CD14-positive monocyte (primary cell): ENCODE measurements at regions not wholly inside any gene's neighbourhood (a gene's known extent, or its start where the extent isn't known, plus 50 kb on each side); places are given as distances from the start of the nearest gene placed in this dataset.

Experiments used
- DNase-seq, 3 donors: peaks; one replicate each; pipeline ENCODE4 v3.0.0-alpha.2; 2011 to 2022
- H2AFZ ChIP-seq: 2 replicates; pipeline ENCODE4 v1.6.0; 2012; ENCODE audit warnings: mild to moderate bottlenecking, low read depth, low read length, inconsistent platforms; ENCODE audit not compliant: insufficient read depth, poor library complexity, severe bottlenecking
- H3K27ac ChIP-seq, 2 donors: 1 replicate in 1 of 2; 2 replicates in 1 of 2; pipeline ENCODE4 v1.5.1; 2012 to 2013; ENCODE audit warnings: low read length in 2 of 2, control low read depth in 1 of 2, inconsistent platforms in 1 of 2, low read depth in 1 of 2, mild to moderate bottlenecking in 1 of 2
- H3K27me3 ChIP-seq, 2 donors: one replicate each; pipeline versions ENCODE4 v1.6.0 to v1.6.1; 2011 to 2013; ENCODE audit warnings: low read length in 2 of 2; ENCODE audit not compliant: control insufficient read depth in 2 of 2, insufficient read depth in 2 of 2
- H3K36me3 ChIP-seq, 2 donors: replicated peaks in 1 of 2; 1 replicate in 1 of 2; 2 replicates in 1 of 2; pipeline versions ENCODE4 v1.5.1 to v1.6.1; 2012 to 2013; ENCODE audit warnings: low read length in 2 of 2, control low read depth in 1 of 2, inconsistent platforms in 1 of 2, mild to moderate bottlenecking in 1 of 2; ENCODE audit not compliant: insufficient read depth in 2 of 2, control insufficient read depth in 1 of 2
- H3K4me1 ChIP-seq, 2 donors: 1 replicate in 1 of 2; 2 replicates in 1 of 2; pipeline versions ENCODE4 v1.5.1 to v1.6.1; 2012 to 2013; ENCODE audit warnings: low read length in 2 of 2, control low read depth in 1 of 2, inconsistent platforms in 1 of 2, mild to moderate bottlenecking in 1 of 2, moderate library complexity in 1 of 2; ENCODE audit not compliant: insufficient read depth in 2 of 2, control insufficient read depth in 1 of 2
- H3K4me2 ChIP-seq: replicated peaks from 2 replicates; pipeline ENCODE3; 2012; ENCODE audit warnings: low read length, moderate library complexity, mild to moderate bottlenecking; ENCODE audit not compliant: poor library complexity, severe bottlenecking; ENCODE audit errors: extremely low read depth
- H3K4me3 ChIP-seq, 3 experiments: fragments of 200-600 bp in 1 of 3; sonication (generic) in 1 of 3; replicated peaks in 1 of 3; 1 replicate in 2 of 3; 2 replicates in 1 of 3; pipeline ENCODE4 v1.5.1; 2011 to 2013; ENCODE audit warnings: low read length in 3 of 3, mild to moderate bottlenecking in 3 of 3, control low read depth in 2 of 3, low read depth in 2 of 3, inconsistent platforms in 1 of 3, moderate library complexity in 1 of 3
- H3K79me2 ChIP-seq: 2 replicates; pipeline ENCODE4 v1.6.0; 2012; ENCODE audit warnings: mild to moderate bottlenecking, control low read depth, inconsistent platforms, low read length, moderate library complexity; ENCODE audit not compliant: insufficient read depth
- H3K9ac ChIP-seq: 2 replicates; pipeline ENCODE4 v1.6.0; 2017; ENCODE audit warnings: low read length, mild to moderate bottlenecking; ENCODE audit not compliant: insufficient read depth, poor library complexity, severe bottlenecking
- H3K9me3 ChIP-seq, 2 donors: replicated peaks in 1 of 2; 1 replicate in 1 of 2; 2 replicates in 1 of 2; pipeline versions ENCODE4 v1.5.1 to v1.6.1; 2012 to 2013; ENCODE audit warnings: low read length in 2 of 2, control low read depth in 1 of 2; ENCODE audit not compliant: control insufficient read depth in 1 of 2, insufficient read depth in 1 of 2
- H4K20me1 ChIP-seq: 2 replicates; pipeline ENCODE4 v1.6.0; 2012; ENCODE audit warnings: mild to moderate bottlenecking, low read length, control low read depth, moderate library complexity; ENCODE audit not compliant: insufficient read depth
- H3K27ac Mint-ChIP-seq, 7 donors: one replicate each; pipeline ENCODE4 v1.8.0; 2020; ENCODE audit warnings: mild to moderate bottlenecking in 7 of 7, mixed read lengths in 7 of 7, moderate library complexity in 6 of 7, inconsistent platforms in 2 of 7
- H3K27me3 Mint-ChIP-seq, 3 donors: one replicate each; pipeline ENCODE4 v1.8.0; 2021 to 2022; ENCODE audit warnings: low read depth in 3 of 3, mild to moderate bottlenecking in 3 of 3, mixed read lengths in 3 of 3, moderate library complexity in 3 of 3, inconsistent platforms in 1 of 3
- H3K36me3 Mint-ChIP-seq, 2 donors: one replicate each; pipeline ENCODE4 v1.8.0; 2020; ENCODE audit warnings: mixed read lengths in 2 of 2, inconsistent platforms in 1 of 2, mild to moderate bottlenecking in 1 of 2
- H3K4me1 Mint-ChIP-seq: one replicate; pipeline ENCODE4 v1.8.0; 2020; ENCODE audit warnings: mild to moderate bottlenecking, mixed read lengths
- H3K4me3 Mint-ChIP-seq, 2 donors: one replicate each; pipeline ENCODE4 v1.8.0; 2020; ENCODE audit warnings: mild to moderate bottlenecking in 2 of 2, mixed read lengths in 2 of 2, moderate library complexity in 1 of 2
- H3K9me3 Mint-ChIP-seq, 7 donors: one replicate each; pipeline ENCODE4 v1.8.0; 2020 to 2022; ENCODE audit warnings: mixed read lengths in 7 of 7, mild to moderate bottlenecking in 6 of 7, moderate library complexity in 6 of 7, inconsistent platforms in 2 of 7
- WGBS: methylation state at CpG from one replicate; pipeline ENCODE4 v1.1.5; 2013; ENCODE audit warnings: missing lambda C conversion rate; ENCODE audit not compliant: insufficient coverage; 5-methylcytosine and 5-hydroxymethylcytosine counted together
- intact Hi-C, 2 donors: fragments of 100-400 bp; cut with micrococcal nuclease; formaldehyde crosslinking; loops; one replicate each; pipeline versions ENCODE4 v1.15.0 to v1.15.1; 2023
- TF ChIP-seq, protein P1 (sequence below): fragments of 200-600 bp; IDR thresholded peaks from one replicate; pipeline ENCODE4 v1.8.0; 2022; ENCODE audit warnings: antibody characterized with exemption, mild to moderate bottlenecking

DNA sequence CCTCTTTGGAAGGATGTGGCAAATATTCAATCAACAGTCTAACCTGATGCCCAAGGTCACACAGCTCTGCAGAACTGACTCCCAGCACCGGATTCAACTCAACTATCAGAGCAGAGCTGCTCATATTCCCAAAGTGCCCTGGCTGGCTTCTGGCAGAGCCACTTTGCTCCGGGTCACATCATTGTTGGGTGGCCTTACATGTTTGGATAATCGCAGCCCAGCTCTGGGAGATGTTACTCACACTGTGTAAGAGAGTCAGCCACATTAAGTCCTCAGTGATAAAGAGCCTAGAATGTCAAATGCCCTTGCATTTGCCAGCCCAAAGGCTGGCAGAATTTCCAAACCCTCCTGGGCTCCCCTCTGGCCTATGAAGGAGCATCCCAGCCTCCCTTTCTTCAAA lies 79.8 kb upstream of the PDE1C start:
- no peak overlapping the region for H3K4me3 ChIP-seq
- Mint-ChIP-seq H3K27ac (no peak overlapping the region), H3K36me3 (no peaks in the 10 kb centered on the region), H3K27me3 (peaks cover 0 to 2% (median 2%) of the 10 kb centered on the region in 3 donors), H3K4me1 (no peaks in the 10 kb centered on the region), H3K4me3 (no peak overlapping the region), H3K9me3 (peaks cover 0 to 6% (median 2%) of the 10 kb centered on the region in 7 donors)
- H3K9ac ChIP-seq = no peak overlapping the region
- no peak overlapping the region for H2AFZ ChIP-seq
- no peaks in the 10 kb centered on the region for H3K4me1 ChIP-seq
- no peak overlapping the region for H3K4me2 ChIP-seq
- 81% methylated on average over 3 of the region's 3 CpGs for WGBS
- DNase-seq = no peak
- H3K79me2 ChIP-seq = no peaks in the 10 kb centered on the region
- H3K36me3 ChIP-seq = no peaks in the 10 kb centered on the region
- no peaks in the 10 kb centered on the region for H4K20me1 ChIP-seq
- H3K27ac ChIP-seq = no peak overlapping the region
- H3K9me3 ChIP-seq = no peaks in the 10 kb centered on the region
- TF ChIP-seq, protein P1, sequence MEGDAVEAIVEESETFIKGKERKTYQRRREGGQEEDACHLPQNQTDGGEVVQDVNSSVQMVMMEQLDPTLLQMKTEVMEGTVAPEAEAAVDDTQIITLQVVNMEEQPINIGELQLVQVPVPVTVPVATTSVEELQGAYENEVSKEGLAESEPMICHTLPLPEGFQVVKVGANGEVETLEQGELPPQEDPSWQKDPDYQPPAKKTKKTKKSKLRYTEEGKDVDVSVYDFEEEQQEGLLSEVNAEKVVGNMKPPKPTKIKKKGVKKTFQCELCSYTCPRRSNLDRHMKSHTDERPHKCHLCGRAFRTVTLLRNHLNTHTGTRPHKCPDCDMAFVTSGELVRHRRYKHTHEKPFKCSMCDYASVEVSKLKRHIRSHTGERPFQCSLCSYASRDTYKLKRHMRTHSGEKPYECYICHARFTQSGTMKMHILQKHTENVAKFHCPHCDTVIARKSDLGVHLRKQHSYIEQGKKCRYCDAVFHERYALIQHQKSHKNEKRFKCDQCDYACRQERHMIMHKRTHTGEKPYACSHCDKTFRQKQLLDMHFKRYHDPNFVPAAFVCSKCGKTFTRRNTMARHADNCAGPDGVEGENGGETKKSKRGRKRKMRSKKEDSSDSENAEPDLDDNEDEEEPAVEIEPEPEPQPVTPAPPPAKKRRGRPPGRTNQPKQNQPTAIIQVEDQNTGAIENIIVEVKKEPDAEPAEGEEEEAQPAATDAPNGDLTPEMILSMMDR = no peak
- no peaks in the 10 kb centered on the region for H3K27me3 ChIP-seq
- intact Hi-C loops = no loop called here

DNA sequence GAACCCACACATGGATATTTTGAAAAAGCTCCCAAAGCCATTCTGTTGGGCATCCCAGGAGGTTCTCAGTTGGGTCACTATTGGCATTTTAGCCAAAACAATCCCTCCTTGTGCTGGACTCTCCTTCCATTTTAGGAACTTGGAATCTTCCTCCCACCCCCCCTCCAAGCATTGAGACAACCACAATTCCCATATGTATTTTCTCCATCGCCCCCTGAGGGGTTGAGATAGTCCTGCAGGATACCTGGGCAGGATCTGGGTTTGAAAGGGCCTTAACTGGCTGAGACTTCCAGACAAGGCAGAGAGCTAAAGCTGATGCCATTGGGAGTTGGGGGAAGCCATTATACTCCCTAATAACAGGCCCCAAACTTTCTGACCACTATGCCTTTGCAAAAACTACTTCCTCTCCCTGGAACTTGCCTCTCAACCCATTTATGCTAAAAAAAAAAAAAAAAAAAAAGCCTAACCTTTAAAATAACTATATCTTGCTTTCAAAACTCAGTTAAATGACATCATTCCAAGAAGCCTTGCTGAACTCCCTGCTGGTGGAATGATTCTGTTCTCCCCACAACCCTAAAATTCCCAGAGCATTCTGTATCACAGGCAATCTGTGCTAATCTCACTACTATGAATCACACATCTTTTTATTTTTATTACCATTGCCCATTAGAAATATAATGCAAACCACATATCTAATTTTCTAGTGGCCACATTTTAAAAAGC lies 77.5 kb upstream of the PDE1C start:
- no peak overlapping the region for H3K9ac ChIP-seq
- H3K4me1 ChIP-seq = no peaks in the 10 kb centered on the region
- H3K4me2 ChIP-seq = no peak overlapping the region
- peaks cover 0 to 3% (median 2%) of the 10 kb centered on the region in 3 donors for H3K27me3 Mint-ChIP-seq
- no peak overlapping the region for H2AFZ ChIP-seq
- H4K20me1 ChIP-seq = no peaks in the 10 kb centered on the region
- H3K36me3 Mint-ChIP-seq = no peaks in the 10 kb centered on the region
- no CpG with 5 or more reads among the region's 1 CpG for WGBS
- intact Hi-C loops = no loop called here
- no peaks in the 10 kb centered on the region for H3K4me1 Mint-ChIP-seq
- no peaks in the 10 kb centered on the region for H3K9me3 ChIP-seq
- H3K27ac ChIP-seq = no peak overlapping the region
- H3K36me3 ChIP-seq = no peaks in the 10 kb centered on the region
- H3K4me3 ChIP-seq = no peak overlapping the region
- no peak overlapping the region for H3K4me3 Mint-ChIP-seq
- H3K79me2 ChIP-seq = no peaks in the 10 kb centered on the region
- TF ChIP-seq, protein P1 = no peak
- H3K9me3 Mint-ChIP-seq = peaks cover 0 to 4% (median 0%) of the 10 kb centered on the region in 7 donors
- DNase-seq = no peak
- H3K27ac Mint-ChIP-seq = no peak overlapping the region
- no peaks in the 10 kb centered on the region for H3K27me3 ChIP-seq
